Sigmoid colon (tissue), 4 donors: ENCODE measurements at regions not wholly inside any gene's neighbourhood (a gene's known extent, or its start where the extent isn't known, plus 50 kb on each side); places are given as distances from the start of the nearest gene placed in this dataset.

ENCODE experiments used
- EP300 ChIP-seq, 4 donors: sonication (generic); formaldehyde crosslinking; IDR thresholded peaks; one replicate each; pipeline ENCODE4 v1.6.1; 2017; ENCODE audit warnings: antibody characterized with exemption in 4 of 4
- POLR2A ChIP-seq, 2 donors: fragments of 450-650 bp; IDR thresholded peaks; one replicate each; pipeline ENCODE4 v1.6.1; 2016; ENCODE audit warnings: antibody characterized with exemption in 2 of 2, mild to moderate bottlenecking in 2 of 2, moderate library complexity in 2 of 2

DNA sequence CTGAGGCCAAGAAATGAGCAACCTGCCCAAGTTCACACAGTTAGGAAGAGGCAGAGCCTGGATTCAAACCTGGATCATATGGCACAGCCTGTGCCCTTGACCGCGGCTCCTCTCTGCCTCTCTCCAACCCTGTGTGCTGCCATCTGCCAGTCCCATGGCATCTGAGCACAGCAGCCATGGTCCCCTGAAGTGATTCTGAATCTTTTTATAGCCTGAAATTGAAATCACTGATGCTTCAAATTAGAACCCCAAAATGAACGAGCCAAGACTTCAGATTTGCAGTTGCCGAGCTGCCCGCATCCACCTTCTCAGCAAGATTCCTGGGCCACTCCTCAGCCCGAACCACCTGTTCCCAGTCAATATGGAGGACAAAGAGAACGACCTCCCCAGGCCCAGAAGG is 252.7 kb downstream of the CTTN start:
- TF ChIP-seq EP300 (IDR thresholded peaks at IDR 0.05) = no peak
- TF ChIP-seq POLR2A (IDR thresholded peaks at IDR 0.05) = no peak
